ENCODE measurements at regions not wholly inside any gene's neighbourhood (a gene's known extent, or its start where the extent isn't known, plus 50 kb on each side); places are given as distances from the start of the nearest gene placed in this dataset.
"Not testable (repeated sequence)": the region's sequence is repeated elsewhere in the genome, so short reads cannot be mapped to it uniquely, and the experiment has no call there.

DNA sequence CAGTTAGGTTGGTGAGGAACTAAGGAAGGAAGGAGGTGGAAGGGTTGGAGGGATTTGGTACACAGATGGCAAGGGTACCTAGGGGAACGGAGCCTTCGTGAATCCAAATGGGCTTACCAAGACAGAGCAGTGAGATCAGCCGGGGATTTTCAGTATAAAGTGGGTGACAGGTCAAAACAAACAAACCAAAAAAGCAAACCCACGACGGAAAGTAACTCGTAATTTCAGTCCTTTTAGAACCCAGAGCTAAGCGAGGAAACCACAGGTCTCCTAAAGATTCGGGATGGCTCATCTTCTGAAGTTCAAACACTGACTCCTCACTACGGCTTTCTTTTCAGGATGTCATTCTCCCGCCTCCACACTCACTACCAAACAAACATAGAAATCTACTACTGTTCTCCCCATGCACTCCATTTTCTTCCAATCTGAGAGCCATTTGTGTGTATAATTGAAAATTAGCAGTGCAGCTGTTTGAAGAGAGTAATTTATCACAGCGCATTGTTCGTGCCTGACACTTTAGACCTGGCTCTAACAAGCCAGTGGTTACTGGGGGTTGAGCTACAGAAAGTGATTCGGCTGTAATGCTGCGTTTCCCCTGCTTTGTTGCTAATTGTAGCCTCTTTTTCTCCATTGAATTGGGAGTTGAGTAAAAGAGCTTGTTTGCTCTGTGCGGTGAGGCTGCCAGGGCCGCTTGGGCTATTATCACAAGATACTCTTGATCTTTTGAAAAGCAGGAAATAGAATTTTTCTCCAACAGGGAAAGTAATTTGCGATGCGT lies 64.7 kb upstream of the CCDC39 start:
- no peak overlapping the region for H3K4me3 ChIP-seq (ENCODE audit: low read length)
- DNase-seq (ENCODE audit: low read depth, low spot score), result no peak

DNA sequence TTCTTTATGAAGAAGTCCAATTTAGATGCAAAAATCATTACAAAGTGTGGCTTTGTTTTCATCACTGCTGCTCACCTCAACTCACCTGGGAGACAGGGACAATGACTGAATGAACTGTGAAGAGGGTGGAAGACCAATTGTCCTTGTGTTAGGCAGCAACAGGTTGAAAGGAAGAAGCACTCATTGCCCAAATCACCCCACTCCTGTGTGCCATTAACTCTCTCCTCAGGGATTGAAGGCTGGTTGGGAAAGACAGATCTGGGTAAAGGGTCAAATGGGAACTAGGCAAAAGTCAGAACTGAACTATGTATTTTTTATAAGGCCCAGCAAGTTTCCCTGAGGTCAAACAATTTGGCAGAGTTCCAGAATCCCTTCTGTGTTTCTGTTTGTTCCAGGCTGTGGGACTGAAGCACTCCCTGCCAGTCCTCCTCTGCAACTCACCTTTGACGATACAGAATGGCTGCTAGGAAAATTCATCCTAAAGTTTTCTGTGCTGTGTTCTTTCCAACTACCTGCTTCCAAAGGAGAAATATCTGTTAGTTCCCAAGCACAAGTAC lies 68.6 kb upstream of the CCDC39 start:
- DNase-seq (ENCODE audit: low read depth, low spot score), result no peak

DNA sequence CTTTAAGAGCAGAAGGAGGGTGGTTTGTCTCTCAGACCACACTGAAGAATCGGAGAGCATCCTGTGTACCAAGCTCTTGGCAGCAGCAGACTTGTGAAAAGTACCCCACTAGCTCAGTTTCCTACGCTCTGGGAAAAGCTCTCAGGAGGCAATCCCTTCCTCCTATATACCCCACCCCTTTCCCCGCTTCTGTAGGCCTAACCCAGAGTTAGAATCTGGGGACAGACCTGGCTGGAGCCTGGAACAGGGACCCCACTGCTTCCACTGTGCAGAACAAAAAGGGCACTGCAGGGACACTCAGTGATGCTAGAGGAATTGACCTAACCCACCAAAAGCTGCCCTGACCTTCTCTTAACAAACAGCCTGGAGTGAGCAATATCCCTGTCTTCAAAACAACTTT lies 70.0 kb upstream of the CCDC39 start:
- DNase-seq (ENCODE audit: low read depth, low spot score), result no peak

More for the DNA sequence above, 68.6 kb upstream of the CCDC39 start:
- H3K4me3 ChIP-seq (ENCODE audit: low read length), result no peak overlapping the region

DNA sequence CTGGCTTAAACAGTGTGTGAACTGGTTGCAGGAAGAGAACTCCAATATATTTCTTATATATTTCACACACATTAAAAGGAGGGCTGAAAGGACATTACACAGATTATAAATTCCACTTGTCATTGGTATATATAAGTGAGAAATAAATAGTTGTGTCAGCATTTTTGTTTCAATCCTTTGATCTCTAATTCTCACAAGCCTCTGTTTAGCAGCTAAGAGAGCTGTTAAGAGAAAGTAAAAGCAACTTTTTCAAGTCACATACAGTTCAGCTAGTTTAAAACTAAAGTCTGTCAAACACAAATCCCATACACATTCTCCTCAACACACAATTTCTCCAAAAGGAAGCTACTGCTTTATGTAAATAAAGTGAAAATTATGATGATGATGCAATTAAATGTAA lies 70.5 kb upstream of the CCDC39 start:
- no peak overlapping the region for H3K4me3 ChIP-seq (ENCODE audit: low read length)
- no peak for DNase-seq (ENCODE audit: low read depth, low spot score)

More for the DNA sequence above, 70.0 kb upstream of the CCDC39 start:
- H3K4me3 ChIP-seq (ENCODE audit: low read length), result no peak overlapping the region

GRCh38 chr3:180755556-180755955 lies 76.3 kb upstream of the CCDC39 start:
- DNase-seq (ENCODE audit: low read depth, low spot score), result no peak
- no peak overlapping the region for H3K4me3 ChIP-seq (ENCODE audit: low read length)

DNA sequence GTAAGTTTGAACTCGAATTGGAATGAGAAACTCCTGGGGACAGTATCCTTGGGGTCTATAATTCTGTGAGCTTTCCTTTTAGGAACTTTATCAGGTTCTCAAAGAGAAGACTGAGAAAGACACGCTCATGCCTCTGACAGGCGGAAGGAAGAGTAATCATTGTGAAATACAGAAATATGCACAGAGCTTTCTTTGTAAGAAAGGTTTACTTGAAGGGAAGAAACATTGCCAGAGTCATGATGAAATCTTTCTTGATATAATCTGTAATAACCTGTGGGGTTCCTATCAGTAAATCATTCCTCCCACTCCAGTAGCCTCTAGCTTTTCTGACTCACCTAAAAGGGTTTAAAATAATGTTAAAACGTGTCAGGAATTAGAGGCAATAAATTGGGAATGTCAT lies 83.6 kb upstream of the CCDC39 start:
- H3K4me3 ChIP-seq (ENCODE audit: low read length), result no peak overlapping the region
- no peak for DNase-seq (ENCODE audit: low read depth, low spot score)

DNA sequence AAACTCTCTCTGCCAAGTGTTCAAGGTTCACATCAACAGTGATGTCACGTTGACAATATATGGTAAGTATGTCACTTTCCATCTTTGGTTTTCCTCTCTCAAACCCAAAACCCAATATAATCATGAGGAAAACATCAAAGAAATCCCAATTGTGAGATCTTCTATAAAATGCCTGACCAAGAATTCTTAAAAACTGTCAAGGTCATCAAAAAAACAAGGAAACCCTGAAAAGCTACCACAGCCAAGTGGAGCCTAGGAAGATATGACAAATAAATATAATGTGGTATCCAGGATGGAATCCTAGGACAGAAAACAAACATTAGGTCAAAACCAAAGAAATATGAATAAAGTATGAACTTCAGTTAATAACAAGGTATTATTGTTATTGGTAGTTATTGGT lies 85.2 kb upstream of the CCDC39 start:
- DNase-seq (ENCODE audit: low read depth, low spot score), result no peak
- no peak overlapping the region for H3K4me3 ChIP-seq (ENCODE audit: low read length)

GRCh38 chr3:180770639-180771038 lies 91.3 kb upstream of the CCDC39 start:
- no peak for DNase-seq (ENCODE audit: low read depth, low spot score)
- H3K4me3 ChIP-seq (ENCODE audit: low read length), result no peak overlapping the region

DNA sequence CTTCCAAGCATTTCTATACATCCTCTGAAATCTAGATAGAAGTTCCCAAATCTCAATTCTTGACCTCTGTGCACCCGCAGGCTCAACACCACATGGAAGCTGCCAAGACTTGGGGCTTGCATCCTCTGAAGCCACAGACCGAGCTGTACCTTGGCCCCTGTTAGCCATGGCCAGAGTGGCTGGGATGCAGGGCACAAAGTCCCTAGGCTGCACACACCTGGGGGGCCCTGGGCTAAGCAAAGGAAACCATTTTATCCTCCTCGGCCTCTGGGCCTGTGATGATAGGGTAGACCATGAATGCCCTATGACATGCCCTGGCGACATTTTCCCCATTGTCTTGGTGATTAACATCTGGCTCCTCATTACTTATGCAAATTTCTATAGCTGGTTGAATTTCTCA lies 97.1 kb upstream of the CCDC39 start:
- no peak for DNase-seq (ENCODE audit: low read depth, low spot score)
- H3K4me3 ChIP-seq (ENCODE audit: low read length), result no peak overlapping the region

DNA sequence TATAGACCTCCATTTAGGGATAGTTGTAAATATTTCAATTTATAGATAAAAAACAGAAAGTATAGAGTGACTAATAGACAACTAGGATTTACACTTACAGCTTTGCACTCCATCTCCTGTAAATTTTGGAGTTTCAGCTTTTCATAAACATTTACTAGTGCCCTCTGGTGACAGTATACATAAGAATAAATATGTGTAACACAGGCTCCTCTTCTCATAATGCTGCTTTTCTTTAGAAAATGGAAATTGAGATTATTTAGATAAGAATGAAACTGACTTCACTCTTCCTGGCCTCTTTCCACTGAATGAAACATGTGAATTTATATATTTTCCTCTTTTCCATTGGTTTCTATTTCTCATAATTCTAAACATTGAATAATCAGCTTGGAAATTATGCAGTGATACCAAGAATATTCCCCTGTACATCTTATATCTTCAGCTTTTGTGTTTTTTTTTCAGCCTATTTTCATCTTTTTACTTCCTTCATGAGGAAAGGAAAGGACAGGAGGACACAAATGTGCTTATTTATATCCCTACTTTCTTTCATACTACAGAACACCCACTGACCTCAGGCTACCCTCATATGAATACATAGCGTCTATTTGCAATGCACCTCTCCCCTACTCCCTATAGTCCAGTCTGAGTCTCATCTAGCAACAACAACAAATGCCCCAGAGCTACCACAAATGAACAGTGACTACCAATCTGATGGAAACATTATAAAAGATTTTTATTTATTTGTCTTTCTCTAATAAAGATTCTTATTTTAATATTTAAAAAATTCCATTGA lies 103.1 kb upstream of the CCDC39 start:
- DNase-seq (ENCODE audit: low read depth, low spot score), result no peak

GRCh38 chr3:180786227-180786626 lies 106.9 kb upstream of the CCDC39 start:
- not testable (repeated sequence) for H3K4me3 ChIP-seq (ENCODE audit: low read length); DNase-seq (ENCODE audit: low read depth, low spot score)

More for the DNA sequence above, 103.1 kb upstream of the CCDC39 start:
- H3K4me3 ChIP-seq (ENCODE audit: low read length), result no peak overlapping the region

DNA sequence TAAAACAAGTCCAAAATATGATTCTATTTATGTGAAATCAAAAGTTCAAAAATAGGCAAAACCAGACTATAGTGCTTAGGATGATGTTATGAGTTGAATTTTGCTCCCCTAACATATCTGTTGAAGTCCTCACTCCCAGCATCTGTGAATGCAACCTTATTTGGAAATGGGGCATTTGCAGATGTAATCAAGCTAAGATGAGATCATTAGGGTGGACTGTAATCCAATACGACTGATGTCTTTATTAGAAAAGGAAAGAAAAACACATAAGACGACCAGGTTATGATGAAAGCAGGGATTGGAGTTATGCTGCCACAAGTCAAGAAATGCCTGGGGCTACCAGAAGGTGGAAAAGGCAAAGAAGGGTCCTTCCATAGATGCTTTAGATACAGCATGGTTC lies 110.5 kb upstream of the CCDC39 start:
- H3K4me3 ChIP-seq (ENCODE audit: low read length), result no peak overlapping the region
- DNase-seq (ENCODE audit: low read depth, low spot score), result no peak

DNA sequence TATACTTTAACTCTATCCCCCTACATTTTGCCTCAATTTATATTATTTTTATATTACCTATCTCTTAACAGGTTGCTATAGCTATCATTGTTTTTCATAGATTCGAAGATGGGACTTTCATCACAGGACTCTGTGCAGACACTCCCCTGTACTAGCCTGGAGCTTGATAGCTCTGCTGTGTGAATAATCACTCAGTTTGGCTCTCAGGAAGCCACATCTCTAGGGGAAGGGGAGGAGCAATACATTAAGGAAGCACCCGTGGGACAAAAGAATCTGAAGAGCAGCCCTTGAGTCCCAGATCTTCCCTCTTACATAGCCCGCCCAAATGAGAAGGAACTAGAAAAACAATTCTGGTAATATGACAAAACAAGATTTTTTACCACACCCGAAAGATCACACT lies 114.3 kb upstream of the FXR1 start:
- no peak overlapping the region for H3K4me3 ChIP-seq (ENCODE audit: low read length)
- DNase-seq (ENCODE audit: low read depth, low spot score), result no peak

DNA sequence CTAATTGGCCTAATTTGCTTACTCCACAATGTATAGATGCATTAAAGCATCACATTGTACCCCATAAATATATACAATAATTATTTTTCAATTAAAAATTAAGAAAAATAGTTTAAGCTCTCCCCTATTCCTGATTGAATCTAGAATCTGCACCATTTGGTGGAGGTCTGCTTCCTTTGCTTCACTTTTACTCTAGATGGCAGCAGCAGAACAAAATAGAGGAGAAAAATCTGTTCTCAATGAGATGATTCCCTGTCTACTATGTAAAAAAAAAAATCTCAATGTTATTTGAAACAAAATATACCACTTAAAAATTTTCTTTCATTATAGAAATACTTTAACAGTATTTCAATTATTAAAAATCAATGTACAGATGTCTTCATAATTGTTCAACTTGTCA lies 109.6 kb upstream of the FXR1 start:
- DNase-seq (ENCODE audit: low read depth, low spot score), result peak; percentile 6
- H3K4me3 ChIP-seq (ENCODE audit: low read length), result no peak overlapping the region

DNA sequence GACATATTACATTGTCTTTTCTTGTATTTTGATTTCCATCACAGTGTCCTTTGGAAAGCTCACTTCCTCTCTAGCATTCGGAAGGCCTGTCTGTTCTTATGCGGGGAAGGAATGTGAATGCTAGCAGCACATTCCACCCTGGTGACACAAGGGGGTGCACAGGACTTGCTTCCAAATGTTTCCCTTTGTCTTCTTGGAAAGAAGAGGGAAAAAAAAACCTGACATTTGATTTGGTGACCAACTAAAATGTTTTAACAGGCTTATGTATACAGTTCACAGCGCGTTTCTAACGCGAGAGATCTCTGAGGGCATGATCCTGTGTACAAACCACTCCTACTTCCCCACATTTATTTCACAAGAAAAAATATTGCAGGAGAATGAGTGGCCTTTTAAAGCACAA lies 107.6 kb upstream of the FXR1 start:
- no peak for DNase-seq (ENCODE audit: low read depth, low spot score)

DNA sequence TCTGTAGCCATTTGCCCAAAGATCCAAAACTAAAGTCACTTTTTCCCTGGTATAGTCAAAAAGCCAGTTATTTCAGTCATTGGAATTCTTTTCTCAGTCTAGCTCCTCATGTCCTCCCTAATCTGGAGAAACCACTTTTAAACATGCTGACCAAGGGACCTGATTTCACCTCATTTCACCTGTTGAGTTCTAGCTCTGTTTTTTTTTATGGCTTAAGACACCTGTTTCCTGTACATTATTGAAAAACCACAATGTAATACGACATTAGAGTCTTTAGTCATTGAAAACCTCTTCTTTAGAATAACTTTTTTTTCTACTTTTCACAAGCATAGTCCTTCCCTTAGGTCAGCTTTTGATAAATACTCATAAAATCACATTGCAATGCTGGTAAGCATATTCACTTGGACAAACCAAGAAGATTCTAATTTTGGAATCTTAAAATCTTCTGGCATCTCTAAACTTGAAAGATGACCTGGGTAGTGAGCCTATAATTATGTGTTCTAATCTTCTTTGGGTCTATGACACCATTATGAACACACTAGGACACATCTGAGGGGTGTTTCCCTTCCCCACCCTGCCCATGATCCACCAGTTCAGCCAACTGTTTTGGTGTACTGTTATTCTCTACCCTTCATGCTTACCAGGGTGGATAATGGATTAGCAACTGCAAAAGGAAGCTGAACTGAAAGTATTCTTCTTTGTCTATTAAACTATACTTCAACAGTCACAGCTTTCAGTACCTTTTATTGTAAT lies 103.5 kb upstream of the FXR1 start:
- no peak for DNase-seq (ENCODE audit: low read depth, low spot score)
- no peak overlapping the region for H3K4me3 ChIP-seq (ENCODE audit: low read length)

More for the DNA sequence above, 107.6 kb upstream of the FXR1 start:
- H3K4me3 ChIP-seq (ENCODE audit: low read length), result no peak overlapping the region

- H3K4me3 ChIP-seq (ENCODE audit: low read length), result no peak overlapping the region
- DNase-seq (ENCODE audit: low read depth, low spot score), result no peak
Measured at GRCh38 chr3:180820400-180820799, 92.1 kb upstream of the FXR1 start.

DNA sequence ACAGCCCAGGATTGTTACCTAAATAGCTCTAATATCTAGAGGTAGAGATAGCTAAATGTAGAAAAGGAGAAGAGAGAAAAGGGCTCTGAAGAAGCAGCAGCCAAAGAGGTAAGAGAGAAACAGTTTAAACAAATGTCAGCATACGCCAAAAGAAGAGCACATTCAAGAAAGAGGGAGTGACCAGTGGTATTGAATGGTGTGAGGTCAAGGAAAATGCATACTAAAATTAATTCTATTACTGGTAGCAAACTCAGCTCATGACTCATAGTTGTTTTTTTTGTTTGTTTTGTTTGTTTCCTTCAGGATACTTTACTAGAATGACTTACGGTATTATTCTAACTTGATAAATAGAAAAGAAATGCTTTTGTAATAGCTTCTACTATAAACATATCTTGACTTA lies 86.5 kb upstream of the FXR1 start:
- no peak for DNase-seq (ENCODE audit: low read depth, low spot score)
- no peak overlapping the region for H3K4me3 ChIP-seq (ENCODE audit: low read length)

DNA sequence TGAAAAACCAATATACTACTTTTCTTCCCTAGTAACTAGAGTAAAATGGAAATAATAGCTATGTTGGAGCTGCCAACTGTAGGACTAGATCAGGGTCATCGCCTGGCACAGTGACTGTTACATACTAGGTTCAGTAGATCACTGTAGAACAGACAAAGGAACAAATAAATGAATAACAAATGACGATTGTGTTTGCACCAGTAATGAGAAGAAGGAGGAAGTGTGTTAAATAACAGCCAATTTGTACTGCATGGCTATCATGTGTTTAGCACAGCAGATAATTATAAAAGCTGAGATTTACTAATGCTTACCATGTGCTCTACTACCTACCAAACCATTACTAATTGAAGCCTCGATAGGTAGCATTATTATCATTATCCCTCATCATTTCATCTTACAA lies 85.3 kb upstream of the FXR1 start:
- no peak overlapping the region for H3K4me3 ChIP-seq (ENCODE audit: low read length)
- no peak for DNase-seq (ENCODE audit: low read depth, low spot score)
